Ovary (tissue), 3 donors: ENCODE measurements at regions not wholly inside any gene's neighbourhood (a gene's known extent, or its start where the extent isn't known, plus 50 kb on each side); places are given as distances from the start of the nearest gene placed in this dataset.

Source experiments
- CTCF ChIP-seq, 3 donors: fragments of 450-650 bp in 2 of 3; fragments of 200-600 bp in 1 of 3; IDR thresholded peaks; one replicate each; pipeline versions ENCODE4 v1.5.1 to v1.8.0; 2016 to 2022; ENCODE audit warnings: antibody characterized with exemption in 3 of 3, mild to moderate bottlenecking in 1 of 3
- POLR2A ChIP-seq: fragments of 450-650 bp; IDR thresholded peaks from one replicate; pipeline ENCODE4 v1.6.1; 2017; ENCODE audit warnings: antibody characterized with exemption, mild to moderate bottlenecking, moderate library complexity
- donor health status: DM: no; HTN: no; CAD: no.

DNA sequence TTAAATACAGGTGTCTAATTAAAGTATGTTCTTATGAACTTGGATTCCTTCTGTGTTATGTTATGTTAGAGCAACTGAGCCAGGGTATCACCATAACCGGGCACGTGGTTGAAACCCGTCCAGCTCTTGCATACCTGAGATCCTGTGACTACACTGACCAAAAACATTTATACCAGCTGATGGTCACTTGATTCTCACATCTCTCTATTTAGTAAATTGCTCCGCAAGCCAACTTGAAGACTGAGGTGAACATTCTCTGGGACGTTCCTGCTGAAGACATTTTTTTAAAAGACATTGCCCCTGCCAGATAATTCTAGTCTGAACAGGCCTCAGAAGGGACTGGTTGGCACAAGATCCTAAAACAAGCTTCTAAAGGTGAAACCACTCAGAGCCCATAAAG lies 550.0 kb upstream of the DIPK2B start:
- TF ChIP-seq CTCF (IDR thresholded peaks at IDR 0.05) (no peak), POLR2A (no peak)
